ENCODE measurements at regions not wholly inside any gene's neighbourhood (a gene's known extent, or its start where the extent isn't known, plus 50 kb on each side); places are given as distances from the start of the nearest gene placed in this dataset.
A peak's percentile ranks its signal among the peaks of the same experiment; 100 is the strongest.
"Not testable (repeated sequence)": the region's sequence is repeated elsewhere in the genome, so short reads cannot be mapped to it uniquely, and the experiment has no call there.

DNA sequence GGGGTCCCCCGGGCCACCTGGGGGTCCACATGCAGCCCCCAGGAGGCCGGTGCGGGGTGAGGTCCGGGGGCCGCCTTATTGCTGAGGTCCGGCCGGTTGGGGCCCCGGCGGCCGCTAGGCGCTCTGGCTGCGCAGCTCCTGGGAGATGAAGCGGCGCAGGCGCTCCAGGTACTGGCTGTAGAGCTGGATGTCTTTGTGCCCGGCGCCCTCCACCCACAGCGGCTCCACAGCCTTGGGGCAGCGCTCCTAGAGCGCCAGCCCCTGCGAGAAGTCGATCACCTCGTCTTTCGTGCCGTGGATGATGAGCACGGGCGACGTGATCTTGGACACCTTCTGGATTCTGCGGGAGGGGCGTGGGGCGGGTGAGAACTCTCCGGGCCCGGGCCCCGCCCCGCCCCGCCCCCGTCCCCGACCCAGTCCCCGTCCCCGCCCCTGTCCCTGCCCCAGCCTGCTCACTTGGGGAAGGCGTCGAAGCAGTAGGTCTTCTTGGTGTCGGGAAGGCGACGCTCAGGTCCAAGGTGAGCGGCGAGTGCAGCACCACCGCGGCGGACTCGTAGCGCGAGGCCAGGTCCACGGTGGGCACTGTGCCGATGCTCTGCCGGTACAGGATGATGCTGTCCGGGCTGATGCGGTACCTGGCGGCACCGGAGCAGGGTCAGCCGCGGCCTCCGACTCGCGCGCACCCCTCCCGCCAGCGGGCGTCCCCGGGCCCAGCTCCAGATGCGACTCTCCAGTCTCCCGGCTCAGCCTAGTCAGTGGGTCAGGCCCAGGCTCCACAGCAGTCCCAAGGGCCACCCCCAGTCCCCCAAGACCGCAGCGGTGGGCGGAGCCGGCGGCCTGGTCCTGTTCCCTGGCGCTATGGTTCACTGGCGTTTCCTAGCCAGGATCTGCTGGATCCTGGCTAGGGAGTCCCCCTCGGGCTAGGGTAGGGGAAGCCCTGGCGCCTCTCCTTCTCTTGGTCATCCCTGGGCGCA is 89.4 kb upstream of the GOLGA6L1 start:
- not testable (repeated sequence) for H3K27me3 ChIP-seq; H3K27ac ChIP-seq; H3K4me1 ChIP-seq (ENCODE audit: low read depth); DNase-seq (ENCODE audit: low read depth in 1 of 2, low spot score in 1 of 2); H3K36me3 ChIP-seq; H3K9me3 ChIP-seq (ENCODE audit: low read depth)
- H3K4me3 ChIP-seq, result peak overlapping the region; percentile 29

DNA sequence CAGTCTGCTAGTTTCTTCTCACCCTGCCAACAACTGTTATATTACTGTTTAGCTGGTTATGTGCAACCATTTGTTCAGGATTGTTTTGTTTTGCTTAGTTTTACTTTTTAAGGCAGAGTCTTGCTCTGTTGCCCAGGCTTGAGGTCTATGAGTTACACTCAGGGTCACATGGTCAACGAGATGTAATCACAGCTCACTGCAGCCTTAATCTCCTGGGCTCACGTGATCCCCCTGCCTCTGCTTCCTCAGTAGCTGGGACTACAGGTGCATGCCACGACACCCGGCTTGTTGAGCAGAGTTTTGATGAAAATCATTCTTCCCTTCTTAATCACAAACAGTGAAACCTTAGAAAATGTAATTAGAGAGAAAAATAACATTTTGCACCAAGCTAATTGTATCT is 72.8 kb upstream of the GOLGA6L1 start:
- not testable (repeated sequence) for DNase-seq (ENCODE audit: low read depth in 1 of 2, low spot score in 1 of 2); H3K9me3 ChIP-seq (ENCODE audit: low read depth); H3K4me1 ChIP-seq (ENCODE audit: low read depth); H3K27me3 ChIP-seq; H3K36me3 ChIP-seq; H3K4me3 ChIP-seq; H3K27ac ChIP-seq

DNA sequence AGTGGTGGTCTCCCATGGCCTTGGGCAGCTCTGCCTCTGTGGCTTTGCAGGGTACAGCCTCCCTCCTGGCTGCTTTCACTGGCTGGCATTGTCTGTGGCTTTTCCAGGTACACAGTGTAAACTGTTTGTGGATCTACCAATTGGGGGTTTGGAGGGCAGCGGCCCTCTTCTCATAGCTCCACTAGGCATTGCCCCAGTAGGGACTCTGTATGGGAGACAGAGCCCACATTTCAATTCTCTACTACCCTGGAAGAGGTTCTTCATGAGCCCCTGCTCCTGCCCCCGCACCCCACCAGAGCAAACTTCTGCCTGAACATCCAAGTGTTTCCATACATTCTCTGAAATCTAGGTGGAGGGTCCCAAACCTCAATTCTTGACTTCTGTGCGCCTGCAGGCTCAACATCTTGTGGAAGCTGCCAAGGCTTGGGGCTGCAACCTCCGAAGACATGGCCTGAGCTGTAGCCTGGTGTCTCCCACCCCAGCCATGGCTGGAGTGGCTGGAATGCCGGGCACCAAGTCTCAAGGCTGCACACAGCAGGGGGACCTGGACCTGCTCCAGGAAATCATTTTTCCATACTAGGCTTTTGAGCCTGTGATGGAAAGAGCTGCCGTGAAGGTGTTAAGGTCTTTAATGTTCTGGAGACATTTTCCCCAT is 63.3 kb upstream of the GOLGA6L1 start:
- H3K4me3 ChIP-seq; H3K27ac ChIP-seq; H3K36me3 ChIP-seq; H3K27me3 ChIP-seq; H3K9me3 ChIP-seq (ENCODE audit: low read depth); H3K4me1 ChIP-seq (ENCODE audit: low read depth); DNase-seq (ENCODE audit: low read depth in 1 of 2, low spot score in 1 of 2): not testable (repeated sequence)

DNA sequence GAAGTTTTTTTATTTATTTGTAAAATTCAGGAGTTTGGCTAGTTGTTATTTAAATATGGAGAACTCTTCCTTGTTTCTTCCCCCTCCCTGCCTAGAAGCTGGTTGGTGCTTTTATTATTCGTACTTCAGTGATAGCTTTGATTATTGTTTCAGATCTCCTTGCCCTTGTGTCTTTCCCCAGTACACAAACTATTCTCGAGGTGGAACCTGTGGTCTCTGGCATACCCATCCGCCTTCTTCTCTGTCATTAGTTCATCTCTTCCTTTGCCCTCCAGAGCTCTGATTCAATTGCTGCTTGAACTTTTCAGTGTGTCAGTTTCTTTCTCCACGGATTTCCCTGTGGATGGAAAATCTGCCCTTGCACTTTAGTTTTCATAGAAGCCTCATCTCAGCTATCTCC is 61.8 kb upstream of the GOLGA6L1 start:
- DNase-seq (ENCODE audit: low read depth in 1 of 2, low spot score in 1 of 2); H3K36me3 ChIP-seq; H3K9me3 ChIP-seq (ENCODE audit: low read depth); H3K4me1 ChIP-seq (ENCODE audit: low read depth); H3K4me3 ChIP-seq; H3K27me3 ChIP-seq; H3K27ac ChIP-seq: not testable (repeated sequence)

DNA sequence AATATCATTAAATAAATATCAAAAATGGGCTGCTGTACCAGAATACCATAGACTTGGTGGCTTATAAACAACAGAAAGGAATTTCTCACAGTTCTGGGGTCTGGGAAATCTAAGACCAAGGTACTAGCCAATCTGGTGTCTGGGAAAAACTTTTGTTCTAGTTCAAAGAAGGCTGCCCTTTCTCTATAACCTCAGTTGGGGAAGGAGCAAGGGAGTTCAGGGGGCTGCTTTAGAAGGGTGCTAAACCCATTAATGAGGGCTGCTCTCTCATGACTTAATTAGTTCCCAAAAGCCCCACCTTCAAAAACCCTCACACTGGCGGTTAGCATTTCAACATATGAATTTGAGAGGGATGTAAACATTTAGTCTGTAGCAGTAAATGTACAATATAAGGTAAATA is 55.7 kb upstream of the GOLGA6L1 start:
- not testable (repeated sequence) for DNase-seq (ENCODE audit: low read depth in 1 of 2, low spot score in 1 of 2); H3K36me3 ChIP-seq; H3K4me1 ChIP-seq (ENCODE audit: low read depth); H3K4me3 ChIP-seq; H3K27ac ChIP-seq; H3K27me3 ChIP-seq; H3K9me3 ChIP-seq (ENCODE audit: low read depth)
